ENCODE measurements at regions not wholly inside any gene's neighbourhood (a gene's known extent, or its start where the extent isn't known, plus 50 kb on each side); places are given as distances from the start of the nearest gene placed in this dataset.

DNA sequence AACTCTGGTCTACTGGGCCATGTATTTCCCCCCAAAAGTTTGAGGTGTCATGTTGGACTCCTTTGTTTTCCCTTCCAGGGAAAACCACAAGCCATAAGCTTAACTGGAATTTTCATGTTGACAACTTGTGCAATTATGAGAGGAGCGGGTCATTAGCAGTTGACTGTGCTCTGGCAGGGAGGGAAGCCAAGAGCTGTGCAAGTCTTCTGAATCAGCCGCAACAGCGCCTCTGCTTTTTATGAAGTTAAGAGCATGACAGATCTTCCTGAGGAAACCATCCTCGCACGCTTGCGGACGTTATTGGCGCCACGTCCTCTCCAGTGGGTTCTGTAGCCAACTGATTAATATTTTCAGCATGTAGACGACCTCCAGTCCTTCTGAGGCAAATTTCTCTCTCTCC lies 148.7 kb upstream of the MKI67 start:
- Histone ChIP-seq H3K27me3 (ENCODE audit: control insufficient read depth, insufficient read depth, low read length) (no peaks in the 10 kb centered on the region), H3K4me1 (no peaks in the 10 kb centered on the region)
- TF ChIP-seq, protein P1, sequence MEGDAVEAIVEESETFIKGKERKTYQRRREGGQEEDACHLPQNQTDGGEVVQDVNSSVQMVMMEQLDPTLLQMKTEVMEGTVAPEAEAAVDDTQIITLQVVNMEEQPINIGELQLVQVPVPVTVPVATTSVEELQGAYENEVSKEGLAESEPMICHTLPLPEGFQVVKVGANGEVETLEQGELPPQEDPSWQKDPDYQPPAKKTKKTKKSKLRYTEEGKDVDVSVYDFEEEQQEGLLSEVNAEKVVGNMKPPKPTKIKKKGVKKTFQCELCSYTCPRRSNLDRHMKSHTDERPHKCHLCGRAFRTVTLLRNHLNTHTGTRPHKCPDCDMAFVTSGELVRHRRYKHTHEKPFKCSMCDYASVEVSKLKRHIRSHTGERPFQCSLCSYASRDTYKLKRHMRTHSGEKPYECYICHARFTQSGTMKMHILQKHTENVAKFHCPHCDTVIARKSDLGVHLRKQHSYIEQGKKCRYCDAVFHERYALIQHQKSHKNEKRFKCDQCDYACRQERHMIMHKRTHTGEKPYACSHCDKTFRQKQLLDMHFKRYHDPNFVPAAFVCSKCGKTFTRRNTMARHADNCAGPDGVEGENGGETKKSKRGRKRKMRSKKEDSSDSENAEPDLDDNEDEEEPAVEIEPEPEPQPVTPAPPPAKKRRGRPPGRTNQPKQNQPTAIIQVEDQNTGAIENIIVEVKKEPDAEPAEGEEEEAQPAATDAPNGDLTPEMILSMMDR (IDR thresholded peaks at IDR 0.05) = no peak

GRCh38 chr10:128275388-128276177 lies 149.4 kb upstream of the MKI67 start:
- Histone ChIP-seq H3K9ac (no peak overlapping the region), H3K4me2 (ENCODE audit: low read length) (no peak overlapping the region), H3K4me1 (no peaks in the 10 kb centered on the region), H3K9me3 (ENCODE audit: control insufficient read depth, low read length) (no peaks in the 10 kb centered on the region), H3K27ac (no peak overlapping the region), H2AFZ (no peak overlapping the region), H3K36me3 (ENCODE audit: control insufficient read depth, insufficient read depth, low read length) (no peaks in the 10 kb centered on the region), H3K79me2 (no peaks in the 10 kb centered on the region), H3K4me3 (ENCODE audit: low read depth, low read length) (no peak overlapping the region), H3K27me3 (ENCODE audit: control insufficient read depth, insufficient read depth, low read length) (no peaks in the 10 kb centered on the region)
- TF ChIP-seq, protein P1 (IDR thresholded peaks at IDR 0.05) = no peak

More for the DNA sequence above, 148.7 kb upstream of the MKI67 start:
- Histone ChIP-seq H3K36me3 (ENCODE audit: control insufficient read depth, insufficient read depth, low read length) (no peaks in the 10 kb centered on the region), H3K4me3 (ENCODE audit: low read depth, low read length) (no peak overlapping the region), H3K9me3 (ENCODE audit: control insufficient read depth, low read length) (no peaks in the 10 kb centered on the region), H3K79me2 (no peaks in the 10 kb centered on the region), H3K9ac (no peak overlapping the region), H3K27ac (no peak overlapping the region), H2AFZ (no peak overlapping the region), H3K4me2 (ENCODE audit: low read length) (no peak overlapping the region)

- Histone ChIP-seq H3K27me3 (ENCODE audit: control insufficient read depth, insufficient read depth, low read length) (no peaks in the 10 kb centered on the region), H3K4me3 (ENCODE audit: low read depth, low read length) (no peak overlapping the region), H3K4me2 (ENCODE audit: low read length) (no peak overlapping the region), H3K9ac (no peak overlapping the region), H3K27ac (no peak overlapping the region), H3K9me3 (ENCODE audit: control insufficient read depth, low read length) (no peaks in the 10 kb centered on the region), H3K79me2 (no peaks in the 10 kb centered on the region), H3K36me3 (ENCODE audit: control insufficient read depth, insufficient read depth, low read length) (no peaks in the 10 kb centered on the region), H2AFZ (no peak overlapping the region), H3K4me1 (no peaks in the 10 kb centered on the region)
- TF ChIP-seq, protein P1 (IDR thresholded peaks at IDR 0.05) = no peak
Observed at GRCh38 chr10:128277267-128277840, 151.1 kb upstream of the MKI67 start.

DNA sequence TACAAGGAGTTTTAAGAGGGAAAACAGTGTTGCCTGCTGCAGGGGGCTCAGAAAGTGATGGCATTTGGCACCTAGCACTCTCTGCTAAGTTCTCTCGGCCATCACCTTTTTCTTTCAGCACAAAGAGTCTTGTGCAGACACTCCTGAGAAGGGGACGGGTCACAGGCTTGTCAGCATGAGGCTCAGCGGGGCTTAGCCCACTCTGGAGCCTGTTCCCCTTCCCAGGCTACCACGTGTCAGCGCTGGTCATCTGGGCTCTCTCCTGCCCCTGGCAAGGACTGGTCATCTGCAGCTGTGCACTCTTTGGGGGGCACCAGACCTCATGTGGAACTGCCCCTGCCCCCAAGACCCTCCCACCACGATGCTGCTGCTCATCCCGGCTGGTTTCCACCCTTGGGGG lies 152.1 kb upstream of the MKI67 start:
- Histone ChIP-seq H3K4me1 (no peaks in the 10 kb centered on the region), H3K9ac (no peak overlapping the region), H2AFZ (no peak overlapping the region), H3K27me3 (ENCODE audit: control insufficient read depth, insufficient read depth, low read length) (no peaks in the 10 kb centered on the region), H3K9me3 (ENCODE audit: control insufficient read depth, low read length) (no peaks in the 10 kb centered on the region), H3K27ac (no peak overlapping the region), H3K4me2 (ENCODE audit: low read length) (no peak overlapping the region), H3K79me2 (no peaks in the 10 kb centered on the region), H3K4me3 (ENCODE audit: low read depth, low read length) (no peak overlapping the region), H3K36me3 (ENCODE audit: control insufficient read depth, insufficient read depth, low read length) (no peaks in the 10 kb centered on the region)
- TF ChIP-seq, protein P1 (IDR thresholded peaks at IDR 0.05) = no peak

Measured in parathyroid adenoma (tissue), 2 donors.